HCT116 (cell line): ENCODE measurements at regions not wholly inside any gene's neighbourhood (a gene's known extent, or its start where the extent isn't known, plus 50 kb on each side); places are given as distances from the start of the nearest gene placed in this dataset.

Experiments used
- ATAC-seq: fragments of 200-7000 bp; cut with Tn5 transposase; 2 replicates; pipeline ENCODE4 v1.9.1; 2020; ENCODE audit warnings: mild to moderate bottlenecking, moderate library complexity
- BruUV-seq: library from RNA; stranded (reverse); fragments of 400-500 nt; replicated peaks from 2 replicates; lab custom pipeline; 2021; lab: Mats Ljungman, UMichigan
- CTCF ChIA-PET: fragments of 300-600 bp; sonication (Branson Sonifier 250); formaldehyde crosslinking; loops from one replicate; lab custom pipeline; 2021; ENCODE audit warnings: antibody characterized with exemption; lab: Charles Lee
- POLR2A ChIA-PET: fragments of 300-600, 350-600 bp; sonication (Branson Sonifier 250); formaldehyde crosslinking; loops from one replicate; lab custom pipeline; 2021; ENCODE audit warnings: antibody characterized with exemption; lab: Charles Lee
- RAD21 ChIA-PET, 2 experiments: fragments of 300-600 bp; sonication (Branson Sonifier 250); formaldehyde crosslinking; loops; one replicate each; lab custom pipeline; 2023; ENCODE audit warnings: low total read pairs in 2 of 2; ENCODE audit not compliant: uncharacterized antibody in 2 of 2, unreplicated experiment in 2 of 2, low non-redundant PET in 1 of 2; lab: Charles Lee
- DNase-seq: peaks from one replicate; pipeline ENCODE4 v3.0.0-alpha.2; 2010; ENCODE audit warnings: low read depth, low spot score
- H2AFZ ChIP-seq: fragments of 200-600 bp; shearing (Covaris generic), sonication (generic); 2 replicates; pipeline ENCODE4 v1.6.1; 2017; ENCODE audit warnings: low read depth, mixed run types, mixed read lengths, antibody characterized with exemption, low read length; ENCODE audit not compliant: poor library complexity, severe bottlenecking
- H3K27ac ChIP-seq: 2 replicates; pipeline ENCODE4 v1.5.1; 2012; ENCODE audit warnings: low read depth, low read length
- H3K27me3 ChIP-seq: fragments of 200-600 bp; sonication (generic); 2 replicates; pipeline ENCODE4 v1.6.1; 2016; ENCODE audit warnings: mixed run types, low read length, mixed read lengths; ENCODE audit not compliant: insufficient read depth
- H3K36me3 ChIP-seq, 2 experiments: fragments of 200-500 bp in 1 of 2; fragments of 200-600 bp in 1 of 2; sonication (Bioruptor generic) in 1 of 2; sonication (generic) in 1 of 2; 2 replicates each; pipeline versions ENCODE4 v1.5.1 to v1.6.1; 2014 to 2016; ENCODE audit warnings: low read length in 2 of 2, inconsistent platforms in 1 of 2, mixed read lengths in 1 of 2, mixed run types in 1 of 2; ENCODE audit not compliant: insufficient read depth in 2 of 2, control insufficient read depth in 1 of 2
- H3K4me1 ChIP-seq, 2 experiments: fragments of 200-600 bp in 1 of 2; sonication (generic) in 1 of 2; 2 replicates each; pipeline versions ENCODE4 v1.5.1 to v1.6.1; 2012 to 2017; ENCODE audit warnings: low read length in 2 of 2, inconsistent platforms in 1 of 2, mild to moderate bottlenecking in 1 of 2, mixed read lengths in 1 of 2, mixed run types in 1 of 2, moderate library complexity in 1 of 2; ENCODE audit not compliant: insufficient read depth in 2 of 2, control insufficient read depth in 1 of 2
- H3K4me2 ChIP-seq: fragments of 200-600 bp; sonication (generic); 2 replicates; pipeline ENCODE4 v1.6.1; 2017; ENCODE audit warnings: mixed run types, low read length, mixed read lengths
- H3K4me3 ChIP-seq, 2 experiments: fragments of 200-600 bp in 1 of 2; sonication (generic) in 1 of 2; replicated peaks in 1 of 2; 2 replicates each; pipeline ENCODE4 v1.5.1; 2011 to 2016; ENCODE audit warnings: low read length in 2 of 2, control low read depth in 1 of 2, low read depth in 1 of 2, mild to moderate bottlenecking in 1 of 2, mixed read lengths in 1 of 2, mixed run types in 1 of 2
- H3K79me2 ChIP-seq: fragments of 200-600 bp; sonication (generic); 2 replicates; pipeline ENCODE4 v1.6.1; 2017; ENCODE audit warnings: mild to moderate bottlenecking, mixed run types, low read length, moderate library complexity, mixed read lengths; ENCODE audit not compliant: insufficient read depth
- H3K9ac ChIP-seq: fragments of 200-600 bp; sonication (generic); 2 replicates; pipeline ENCODE4 v1.6.1; 2016; ENCODE audit warnings: low read length, mixed read lengths
- H3K9me2 ChIP-seq: fragments of 200-600 bp; sonication (generic), shearing (Covaris generic); 2 replicates; pipeline ENCODE4 v1.6.1; 2017; ENCODE audit warnings: mixed run types, mild to moderate bottlenecking, moderate library complexity; ENCODE audit not compliant: insufficient read depth
- H3K9me3 ChIP-seq, 2 experiments: fragments of 200-500 bp in 1 of 2; fragments of 200-600 bp in 1 of 2; sonication (Bioruptor generic) in 1 of 2; sonication (generic) in 1 of 2; 2 replicates each; pipeline ENCODE4 v1.6.1; 2014 to 2017; ENCODE audit warnings: low read length in 2 of 2, mixed read lengths in 2 of 2, inconsistent platforms in 1 of 2, low read depth in 1 of 2, mild to moderate bottlenecking in 1 of 2, mixed run types in 1 of 2, moderate library complexity in 1 of 2; ENCODE audit not compliant: control insufficient read depth in 1 of 2, insufficient read depth in 1 of 2
- H4K20me1 ChIP-seq: fragments of 200-600 bp; sonication (generic), shearing (Covaris generic); 2 replicates; pipeline ENCODE4 v1.6.1; 2017; ENCODE audit warnings: mixed run types, mild to moderate bottlenecking, moderate library complexity; ENCODE audit not compliant: insufficient read depth
- CBX3 ChIP-seq: IDR thresholded peaks from 2 replicates; pipeline ENCODE4 v1.6.1; 2012; ENCODE audit warnings: low read depth
- FOSL1 ChIP-seq: IDR thresholded peaks from 2 replicates; pipeline ENCODE4 v1.6.1; 2012; ENCODE audit warnings: low read depth
- RAD21 ChIP-seq: IDR thresholded peaks from 2 replicates; pipeline ENCODE4 v1.6.1; 2012; ENCODE audit warnings: low read depth, mild to moderate bottlenecking
- SIN3A ChIP-seq: IDR thresholded peaks from 2 replicates; pipeline ENCODE4 v1.6.1; 2012; ENCODE audit warnings: low read depth
- TCF7L2 ChIP-seq: IDR thresholded peaks from 2 replicates; pipeline ENCODE4 v1.7.0; 2011; ENCODE audit warnings: borderline replicate concordance, inconsistent platforms; ENCODE audit not compliant: insufficient read depth, insufficient read length; ENCODE audit errors: extremely low read depth
- intact Hi-C: fragments of 100-400 bp; cut with micrococcal nuclease; formaldehyde crosslinking; loops from 2 replicates; pipeline ENCODE4 v1.10.0; 2022
- TF ChIP-seq, protein P1 (sequence below): IDR thresholded peaks from 2 replicates; pipeline ENCODE4 v1.6.1; 2011; ENCODE audit warnings: mild to moderate bottlenecking, low read length, moderate library complexity; ENCODE audit not compliant: insufficient replicate concordance; ENCODE audit errors: extremely low read depth
- TF ChIP-seq, protein P2 (sequence below), 3 experiments: fragments of 200-600 bp in 1 of 3; sonication (generic) in 1 of 3; IDR thresholded peaks in 2 of 3; conservative IDR thresholded peaks in 1 of 3; 2 replicates each; pipeline ENCODE4 v1.5.1; 2012 to 2017; ENCODE audit warnings: low read depth in 2 of 3, low read length in 2 of 3, antibody characterized with exemption in 1 of 3, borderline replicate concordance in 1 of 3, control low read depth in 1 of 3, mild to moderate bottlenecking in 1 of 3, mixed read lengths in 1 of 3, mixed run types in 1 of 3, moderate library complexity in 1 of 3; ENCODE audit not compliant: insufficient read depth in 1 of 3

DNA sequence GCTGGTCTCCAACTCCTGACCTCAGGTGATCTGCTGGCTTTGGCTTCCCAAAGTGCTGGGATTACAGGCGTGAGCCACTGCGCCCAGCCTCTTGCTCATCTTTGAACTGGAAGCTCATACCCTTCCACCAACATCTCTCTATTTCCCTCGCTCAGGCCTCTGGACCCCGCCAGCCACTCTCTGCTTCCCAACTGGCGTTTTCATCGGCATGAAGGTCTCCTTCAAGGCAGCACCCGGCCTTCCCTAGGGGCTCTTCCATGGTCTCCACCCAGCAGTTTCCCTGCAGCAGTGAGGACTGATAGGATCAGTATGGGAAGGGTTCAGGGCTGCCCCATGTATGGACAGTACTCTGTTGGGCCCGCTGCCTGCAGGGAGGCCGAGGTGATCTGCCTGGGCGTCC is 65.8 kb upstream of the HS6ST1 start:
- CTCF ChIA-PET, result no interaction called here

More for the DNA sequence above, 65.8 kb upstream of the HS6ST1 start:
- no peaks in the 10 kb centered on the region for H3K9me3 ChIP-seq
- no peak overlapping the region for H2AFZ ChIP-seq
- H4K20me1 ChIP-seq, result no peaks in the 10 kb centered on the region
- DNase-seq (no peak), ATAC-seq (no peak)
- intact Hi-C loops, result no loop called here
- TF ChIP-seq FOSL1 (no peak), RAD21 (no peak), CBX3 (no peak), TCF7L2 (no peak), SIN3A (no peak)
- TF ChIP-seq, protein P1, sequence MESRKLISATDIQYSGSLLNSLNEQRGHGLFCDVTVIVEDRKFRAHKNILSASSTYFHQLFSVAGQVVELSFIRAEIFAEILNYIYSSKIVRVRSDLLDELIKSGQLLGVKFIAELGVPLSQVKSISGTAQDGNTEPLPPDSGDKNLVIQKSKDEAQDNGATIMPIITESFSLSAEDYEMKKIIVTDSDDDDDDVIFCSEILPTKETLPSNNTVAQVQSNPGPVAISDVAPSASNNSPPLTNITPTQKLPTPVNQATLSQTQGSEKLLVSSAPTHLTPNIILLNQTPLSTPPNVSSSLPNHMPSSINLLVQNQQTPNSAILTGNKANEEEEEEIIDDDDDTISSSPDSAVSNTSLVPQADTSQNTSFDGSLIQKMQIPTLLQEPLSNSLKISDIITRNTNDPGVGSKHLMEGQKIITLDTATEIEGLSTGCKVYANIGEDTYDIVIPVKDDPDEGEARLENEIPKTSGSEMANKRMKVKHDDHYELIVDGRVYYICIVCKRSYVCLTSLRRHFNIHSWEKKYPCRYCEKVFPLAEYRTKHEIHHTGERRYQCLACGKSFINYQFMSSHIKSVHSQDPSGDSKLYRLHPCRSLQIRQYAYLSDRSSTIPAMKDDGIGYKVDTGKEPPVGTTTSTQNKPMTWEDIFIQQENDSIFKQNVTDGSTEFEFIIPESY, result no peak
- TF ChIP-seq, protein P2, sequence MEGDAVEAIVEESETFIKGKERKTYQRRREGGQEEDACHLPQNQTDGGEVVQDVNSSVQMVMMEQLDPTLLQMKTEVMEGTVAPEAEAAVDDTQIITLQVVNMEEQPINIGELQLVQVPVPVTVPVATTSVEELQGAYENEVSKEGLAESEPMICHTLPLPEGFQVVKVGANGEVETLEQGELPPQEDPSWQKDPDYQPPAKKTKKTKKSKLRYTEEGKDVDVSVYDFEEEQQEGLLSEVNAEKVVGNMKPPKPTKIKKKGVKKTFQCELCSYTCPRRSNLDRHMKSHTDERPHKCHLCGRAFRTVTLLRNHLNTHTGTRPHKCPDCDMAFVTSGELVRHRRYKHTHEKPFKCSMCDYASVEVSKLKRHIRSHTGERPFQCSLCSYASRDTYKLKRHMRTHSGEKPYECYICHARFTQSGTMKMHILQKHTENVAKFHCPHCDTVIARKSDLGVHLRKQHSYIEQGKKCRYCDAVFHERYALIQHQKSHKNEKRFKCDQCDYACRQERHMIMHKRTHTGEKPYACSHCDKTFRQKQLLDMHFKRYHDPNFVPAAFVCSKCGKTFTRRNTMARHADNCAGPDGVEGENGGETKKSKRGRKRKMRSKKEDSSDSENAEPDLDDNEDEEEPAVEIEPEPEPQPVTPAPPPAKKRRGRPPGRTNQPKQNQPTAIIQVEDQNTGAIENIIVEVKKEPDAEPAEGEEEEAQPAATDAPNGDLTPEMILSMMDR (IDR thresholded peaks at IDR 0.05 in 2 of 3, conservative IDR thresholded peaks at IDR 0.05 in 1 of 3; ENCODE audit: borderline replicate concordance in 1 of 3, insufficient read depth in 1 of 3, low read depth in 2 of 3, low read length in 2 of 3), result no peak
- H3K4me3 ChIP-seq, result no peak overlapping the region
- RAD21 ChIA-PET, result no interaction called here
- no peaks in the 10 kb centered on the region for H3K36me3 ChIP-seq
- no peak overlapping the region for H3K9ac ChIP-seq
- no peak overlapping the region for H3K4me2 ChIP-seq
- no peaks in the 10 kb centered on the region for H3K27me3 ChIP-seq
- POLR2A ChIA-PET, result no interaction called here
- H3K27ac ChIP-seq, result no peak overlapping the region
- no TSS peak for BruUV-seq
- H3K4me1 ChIP-seq, result no peaks in the 10 kb centered on the region
- no peaks in the 10 kb centered on the region for H3K9me2 ChIP-seq
- H3K79me2 ChIP-seq, result no peaks in the 10 kb centered on the region
